ENCODE measurements at regions not wholly inside any gene's neighbourhood (a gene's known extent, or its start where the extent isn't known, plus 50 kb on each side); places are given as distances from the start of the nearest gene placed in this dataset.

DNA sequence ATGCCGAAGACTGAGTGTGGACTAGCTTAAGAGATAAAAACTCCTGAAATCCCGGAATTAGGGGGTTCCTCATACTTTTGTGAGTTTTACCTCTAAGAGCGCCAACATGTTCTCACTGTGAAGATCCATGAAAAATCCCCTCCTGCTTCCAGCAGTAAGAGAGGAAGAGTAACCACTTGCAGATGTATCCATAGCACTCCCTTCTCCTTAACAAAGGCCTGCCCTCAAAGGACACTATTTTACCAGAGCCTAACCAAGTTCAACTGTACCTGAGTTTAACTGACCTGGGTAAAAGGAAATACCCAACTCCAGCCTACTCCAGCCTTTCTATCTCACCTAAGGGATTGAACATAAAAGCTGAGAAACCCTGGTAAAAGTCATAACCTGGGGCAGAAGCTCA is 280.9 kb downstream of the POLR1F start:
- Histone ChIP-seq H3K4me3 (no peak overlapping the region), H3K36me3 (no peaks in the 10 kb centered on the region), H3K4me1 (peaks cover 0 to 11% (median 0%) of the 10 kb centered on the region in 4 donors), H3K27ac (no peak overlapping the region), H3K27me3 (no peaks in the 10 kb centered on the region), H3K9me3 (no peaks in the 10 kb centered on the region)
- WGBS, 5 donors: 75 to 85% (median 82%) methylated on average over 3 of the region's 3 CpGs
- TF ChIP-seq EP300 (IDR thresholded peaks at IDR 0.05) (no peak), POLR2A (IDR thresholded peaks at IDR 0.05) (no peak), POLR2AphosphoS5 (IDR thresholded peaks at IDR 0.05) (no peak)
- TF ChIP-seq, protein P1, sequence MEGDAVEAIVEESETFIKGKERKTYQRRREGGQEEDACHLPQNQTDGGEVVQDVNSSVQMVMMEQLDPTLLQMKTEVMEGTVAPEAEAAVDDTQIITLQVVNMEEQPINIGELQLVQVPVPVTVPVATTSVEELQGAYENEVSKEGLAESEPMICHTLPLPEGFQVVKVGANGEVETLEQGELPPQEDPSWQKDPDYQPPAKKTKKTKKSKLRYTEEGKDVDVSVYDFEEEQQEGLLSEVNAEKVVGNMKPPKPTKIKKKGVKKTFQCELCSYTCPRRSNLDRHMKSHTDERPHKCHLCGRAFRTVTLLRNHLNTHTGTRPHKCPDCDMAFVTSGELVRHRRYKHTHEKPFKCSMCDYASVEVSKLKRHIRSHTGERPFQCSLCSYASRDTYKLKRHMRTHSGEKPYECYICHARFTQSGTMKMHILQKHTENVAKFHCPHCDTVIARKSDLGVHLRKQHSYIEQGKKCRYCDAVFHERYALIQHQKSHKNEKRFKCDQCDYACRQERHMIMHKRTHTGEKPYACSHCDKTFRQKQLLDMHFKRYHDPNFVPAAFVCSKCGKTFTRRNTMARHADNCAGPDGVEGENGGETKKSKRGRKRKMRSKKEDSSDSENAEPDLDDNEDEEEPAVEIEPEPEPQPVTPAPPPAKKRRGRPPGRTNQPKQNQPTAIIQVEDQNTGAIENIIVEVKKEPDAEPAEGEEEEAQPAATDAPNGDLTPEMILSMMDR (IDR thresholded peaks at IDR 0.05): no peak
- no peak for DNase-seq
- intact Hi-C loops (cut with DNase I; ENCODE audit: low total_unique reads): no loop called here

DNA sequence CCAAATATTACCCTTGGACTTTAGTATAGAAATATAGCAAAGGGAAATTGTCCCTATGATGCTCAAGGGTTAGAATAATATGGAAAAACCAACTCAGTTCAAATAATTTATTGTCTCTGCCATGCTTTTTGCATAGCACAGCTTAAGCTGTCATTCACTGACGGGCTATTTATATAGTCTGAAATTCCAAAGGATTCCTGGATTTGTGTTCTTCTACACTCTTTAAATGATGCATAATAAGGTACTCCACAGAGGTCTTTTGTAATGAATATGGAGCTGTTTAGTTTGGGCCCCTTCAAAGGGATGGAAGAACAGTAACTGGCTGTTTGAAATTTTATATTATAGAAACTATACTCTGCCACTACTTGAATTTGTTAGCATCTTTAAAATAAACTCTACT is 276.6 kb upstream of the FERD3L start:
- 57 to 86% (median 76%) methylated on average over 1 of the region's 1 CpG for WGBS, 5 donors
- TF ChIP-seq, protein P1 (IDR thresholded peaks at IDR 0.05): no peak
- no peak for TF ChIP-seq POLR2A (IDR thresholded peaks at IDR 0.05)
- no peak for TF ChIP-seq POLR2AphosphoS5 (IDR thresholded peaks at IDR 0.05)
- no peak for TF ChIP-seq EP300 (IDR thresholded peaks at IDR 0.05)
- H3K4me1 ChIP-seq: peaks cover 0 to 11% (median 0%) of the 10 kb centered on the region in 4 donors

DNA sequence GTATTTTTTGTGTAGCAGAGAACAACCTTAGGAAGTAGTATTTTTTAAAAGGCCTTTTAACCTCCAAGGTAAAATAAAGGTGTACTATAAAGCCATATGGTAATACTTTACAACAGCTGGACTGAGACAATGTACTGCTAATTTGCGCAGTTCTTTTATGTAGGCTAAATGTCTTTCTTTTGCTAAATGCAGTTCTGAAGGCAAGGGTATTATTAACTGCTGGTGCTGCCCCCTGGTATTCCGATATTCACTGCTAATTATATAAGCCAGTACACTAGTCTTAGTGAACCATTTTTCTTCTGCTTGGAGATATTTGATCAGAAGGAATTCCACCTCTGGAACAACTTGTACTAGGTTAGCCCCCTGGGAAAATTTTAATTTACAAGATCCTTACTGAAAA is 272.0 kb upstream of the FERD3L start:
- intact Hi-C loops (cut with DNase I; ENCODE audit: low total_unique reads): no loop called here
- Histone ChIP-seq H3K4me3 (no peak overlapping the region), H3K9me3 (no peaks in the 10 kb centered on the region), H3K36me3 (no peaks in the 10 kb centered on the region), H3K4me1 (no peaks in the 10 kb centered on the region), H3K27me3 (no peaks in the 10 kb centered on the region), H3K27ac (no peak overlapping the region)
- no peak for DNase-seq
- WGBS, 5 donors: 84 to 92% (median 88%) methylated on average over 2 of the region's 2 CpGs
- TF ChIP-seq EP300 (IDR thresholded peaks at IDR 0.05) (no peak), POLR2A (IDR thresholded peaks at IDR 0.05) (no peak), POLR2AphosphoS5 (IDR thresholded peaks at IDR 0.05) (no peak)
- TF ChIP-seq, protein P1 (IDR thresholded peaks at IDR 0.05): no peak

More for the DNA sequence above, 276.6 kb upstream of the FERD3L start:
- Histone ChIP-seq H3K4me3 (no peak overlapping the region), H3K27me3 (no peaks in the 10 kb centered on the region), H3K9me3 (no peaks in the 10 kb centered on the region), H3K27ac (no peak overlapping the region), H3K36me3 (no peaks in the 10 kb centered on the region)
- intact Hi-C loops (cut with DNase I; ENCODE audit: low total_unique reads): no loop called here
- no peak for DNase-seq

DNA sequence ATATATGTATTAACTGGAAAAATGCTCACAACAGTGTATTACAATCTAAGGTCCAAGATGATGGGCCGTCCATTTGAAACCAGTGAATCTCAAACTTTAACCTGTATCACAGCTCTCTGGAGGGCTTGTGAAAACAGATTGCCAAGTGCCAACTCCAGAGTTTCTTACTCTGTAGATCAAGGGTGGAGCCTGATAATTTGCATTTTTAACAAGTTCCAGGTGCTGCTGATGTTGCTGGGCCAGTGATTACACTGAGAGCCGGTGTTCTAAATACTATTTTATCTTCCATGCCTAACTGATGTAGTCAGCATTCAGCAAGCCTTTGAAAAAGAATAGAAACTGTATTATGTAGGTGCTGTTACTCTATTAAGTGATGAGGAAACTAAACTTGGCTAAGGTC is 269.9 kb upstream of the FERD3L start:
- H3K27ac ChIP-seq: no peak overlapping the region
- H3K4me3 ChIP-seq: no peak overlapping the region
- no peaks in the 10 kb centered on the region for H3K9me3 ChIP-seq
- no peaks in the 10 kb centered on the region for H3K4me1 ChIP-seq
- 61 to 82% (median 69%) methylated on average over 2 of the region's 2 CpGs for WGBS, 5 donors
- intact Hi-C loops (cut with DNase I; ENCODE audit: low total_unique reads): no loop called here
- TF ChIP-seq POLR2AphosphoS5 (IDR thresholded peaks at IDR 0.05): no peak
- TF ChIP-seq, protein P1 (IDR thresholded peaks at IDR 0.05): no peak
- TF ChIP-seq EP300 (IDR thresholded peaks at IDR 0.05): no peak
- TF ChIP-seq POLR2A (IDR thresholded peaks at IDR 0.05): no peak
- DNase-seq: no peak
- H3K27me3 ChIP-seq: no peaks in the 10 kb centered on the region
- no peaks in the 10 kb centered on the region for H3K36me3 ChIP-seq
